ENCODE measurements at regions not wholly inside any gene's neighbourhood (a gene's known extent, or its start where the extent isn't known, plus 50 kb on each side); places are given as distances from the start of the nearest gene placed in this dataset.

DNA sequence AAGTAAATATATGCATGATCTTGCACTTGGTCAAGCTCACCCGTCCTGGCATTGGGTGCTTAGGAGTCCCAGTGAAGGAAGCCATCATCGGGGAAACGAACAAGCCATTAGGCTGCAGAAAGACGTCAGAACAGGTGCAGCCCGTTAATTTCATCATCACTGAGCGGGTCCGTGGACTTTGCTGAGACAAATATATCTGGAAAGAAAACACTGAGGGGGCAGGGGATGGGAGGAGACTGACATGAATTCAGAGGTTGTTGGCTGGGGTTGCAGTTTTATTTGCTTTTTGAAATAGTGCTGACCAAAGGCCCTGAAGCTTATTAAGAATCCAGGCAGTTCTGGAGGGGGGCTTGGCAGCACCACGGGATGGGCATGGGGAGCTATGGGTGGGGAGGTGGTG is 207.2 kb downstream of the ENGASE start:
- DNase-seq (ENCODE audit: extremely low spot score), result no peak
- no peak overlapping the region for H3K27ac ChIP-seq (ENCODE audit: low read depth)
- H3K4me3 ChIP-seq (ENCODE audit: low read depth, low read length), result no peak overlapping the region
- WGBS, result 61% methylated on average over 8 of the region's 8 CpGs
- H3K4me1 ChIP-seq (ENCODE audit: insufficient read depth), result no peaks in the 10 kb centered on the region
- no peaks in the 10 kb centered on the region for H3K36me3 ChIP-seq (ENCODE audit: insufficient read depth)

DNA sequence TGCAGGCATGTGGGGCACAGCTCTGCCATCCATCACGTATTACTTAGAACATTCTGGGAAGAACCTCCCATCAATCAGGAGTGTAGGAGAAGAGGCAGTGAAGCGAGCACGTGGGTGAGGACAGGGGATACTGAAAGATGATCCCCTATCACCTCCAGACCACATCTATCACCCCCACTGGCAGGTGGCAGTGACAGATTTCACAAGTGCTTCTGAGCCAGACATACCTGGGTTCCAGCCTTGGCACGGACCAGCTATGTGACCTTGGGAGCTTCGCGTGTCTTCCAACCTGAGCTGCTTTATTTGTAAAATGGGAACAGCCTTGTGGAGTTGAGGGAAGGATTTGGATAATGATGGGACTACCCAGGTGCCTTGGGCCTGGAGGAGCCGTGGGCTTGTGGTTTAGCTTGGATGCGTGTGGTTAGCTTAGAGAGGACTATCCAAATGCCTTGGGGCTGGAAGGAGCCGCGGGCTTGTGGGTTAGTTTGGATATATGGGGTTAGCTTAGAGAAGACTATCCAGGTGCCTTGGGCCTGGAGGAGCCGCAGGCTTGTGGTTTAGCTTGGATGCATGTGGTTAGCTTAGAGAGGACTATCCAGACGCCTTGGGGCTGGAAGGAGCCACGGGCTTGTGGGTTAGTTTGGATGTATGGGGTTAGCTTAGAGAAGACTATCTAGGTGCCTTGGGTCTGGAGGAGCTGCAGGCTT is 206.4 kb downstream of the ENGASE start:
- DNase-seq (ENCODE audit: extremely low spot score), result no peak
- Histone ChIP-seq H3K27ac (ENCODE audit: low read depth) (no peak overlapping the region), H3K36me3 (ENCODE audit: insufficient read depth) (no peaks in the 10 kb centered on the region), H3K4me1 (ENCODE audit: insufficient read depth) (no peaks in the 10 kb centered on the region), H3K4me3 (ENCODE audit: low read depth, low read length) (no peak overlapping the region)
- WGBS, result 78% methylated on average over 13 of the region's 13 CpGs

DNA sequence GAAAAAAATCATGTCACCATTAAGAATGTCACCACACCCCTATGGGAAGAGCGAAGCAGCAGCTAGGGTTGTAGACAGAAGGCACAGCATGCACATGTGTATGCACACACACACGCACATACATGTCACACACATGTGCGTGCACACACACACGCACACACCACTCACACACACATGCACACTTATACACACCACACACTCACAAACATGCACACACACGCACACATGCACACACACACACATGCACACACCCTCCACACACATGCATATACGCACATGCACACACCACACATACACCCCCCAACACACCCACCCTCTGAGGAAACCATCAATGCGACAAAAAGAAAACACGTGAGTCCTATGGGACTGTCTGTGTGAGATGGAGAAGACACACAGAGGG is 205.4 kb downstream of the ENGASE start:
- Histone ChIP-seq H3K4me3 (ENCODE audit: low read depth, low read length) (no peak overlapping the region), H3K36me3 (ENCODE audit: insufficient read depth) (no peaks in the 10 kb centered on the region), H3K27ac (ENCODE audit: low read depth) (no peak overlapping the region), H3K4me1 (ENCODE audit: insufficient read depth) (no peaks in the 10 kb centered on the region)
- WGBS, result 86% methylated on average over 8 of the region's 8 CpGs
- DNase-seq (ENCODE audit: extremely low spot score), result no peak

DNA sequence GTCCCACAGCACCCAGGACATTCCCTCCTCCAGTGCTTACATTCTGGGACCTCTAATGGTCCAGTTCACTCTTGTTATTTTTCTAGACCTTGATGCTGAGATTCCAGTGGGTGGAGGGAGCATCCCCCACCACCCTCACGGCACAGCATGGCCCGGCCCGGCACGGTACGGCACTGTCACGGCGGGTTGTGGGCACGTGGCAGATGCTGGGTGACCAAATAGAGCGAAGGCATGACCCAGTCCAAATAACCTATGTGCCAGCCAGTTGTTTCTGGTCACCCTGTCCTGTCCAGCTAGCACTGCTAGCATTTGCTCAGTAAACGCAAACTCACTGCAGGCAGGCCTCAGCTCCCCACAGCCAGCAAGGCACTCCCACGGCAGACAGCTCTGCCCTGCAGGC is 204.7 kb downstream of the ENGASE start:
- H3K27ac ChIP-seq (ENCODE audit: low read depth), result no peak overlapping the region
- WGBS, result 86% methylated on average over 11 of the region's 11 CpGs

DNA sequence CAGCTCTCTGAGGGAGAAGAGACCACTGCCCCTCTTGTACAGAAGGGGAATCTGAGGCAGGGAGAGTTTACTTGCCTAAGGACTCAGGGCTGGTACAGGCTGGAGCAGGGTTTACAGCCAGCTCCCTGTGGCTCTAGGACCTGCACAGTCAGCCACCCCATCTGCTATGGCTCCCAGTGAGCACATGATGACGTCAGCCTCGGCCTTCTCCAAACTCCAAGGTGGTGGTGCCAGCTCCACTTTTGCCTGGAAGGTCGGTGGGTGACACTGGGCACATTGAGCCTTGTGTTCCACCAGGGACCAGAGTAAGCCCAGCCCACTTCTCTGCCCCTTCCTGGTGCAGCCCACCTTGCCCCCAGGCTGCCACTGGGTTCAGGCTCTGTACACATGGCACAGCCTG is 202.2 kb downstream of the ENGASE start:
- no peak for DNase-seq (ENCODE audit: extremely low spot score)
- no peak overlapping the region for H3K27ac ChIP-seq (ENCODE audit: low read depth)
- 71% methylated on average over 3 of the region's 3 CpGs for WGBS
- H3K4me3 ChIP-seq (ENCODE audit: low read depth, low read length), result no peak overlapping the region
- no peaks in the 10 kb centered on the region for H3K36me3 ChIP-seq (ENCODE audit: insufficient read depth)
- no peaks in the 10 kb centered on the region for H3K4me1 ChIP-seq (ENCODE audit: insufficient read depth)

More for the DNA sequence above, 204.7 kb downstream of the ENGASE start:
- H3K4me3 ChIP-seq (ENCODE audit: low read depth, low read length), result no peak overlapping the region
- H3K4me1 ChIP-seq (ENCODE audit: insufficient read depth), result no peaks in the 10 kb centered on the region
- no peaks in the 10 kb centered on the region for H3K36me3 ChIP-seq (ENCODE audit: insufficient read depth)
- no peak for DNase-seq (ENCODE audit: extremely low spot score)

DNA sequence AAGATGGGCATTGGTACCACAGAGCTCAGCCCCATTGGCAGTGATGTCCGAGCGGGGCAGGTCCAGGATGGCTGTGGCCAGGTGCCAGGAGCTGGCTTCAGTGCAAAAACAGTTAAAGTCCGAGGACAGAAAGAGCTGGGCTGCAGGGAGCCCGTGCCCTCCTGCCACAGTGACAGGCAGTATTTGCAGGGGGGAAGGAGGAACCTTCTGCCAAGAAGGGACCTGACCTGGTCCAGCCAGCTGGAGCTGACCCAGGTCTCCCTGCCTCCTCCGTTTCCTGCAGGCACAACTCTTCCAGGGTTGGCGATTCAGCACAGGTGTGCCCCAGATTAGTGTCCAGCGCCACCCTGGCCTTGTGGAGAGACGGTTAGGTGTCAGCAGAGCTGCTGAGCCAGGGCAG is 199.0 kb downstream of the ENGASE start:
- DNase-seq (ENCODE audit: extremely low spot score), result no peak
- no peaks in the 10 kb centered on the region for H3K36me3 ChIP-seq (ENCODE audit: insufficient read depth)
- no peak overlapping the region for H3K4me3 ChIP-seq (ENCODE audit: low read depth, low read length)
- WGBS, result 59% methylated on average over 8 of the region's 8 CpGs
- H3K27ac ChIP-seq (ENCODE audit: low read depth), result no peak overlapping the region
- no peaks in the 10 kb centered on the region for H3K4me1 ChIP-seq (ENCODE audit: insufficient read depth)

DNA sequence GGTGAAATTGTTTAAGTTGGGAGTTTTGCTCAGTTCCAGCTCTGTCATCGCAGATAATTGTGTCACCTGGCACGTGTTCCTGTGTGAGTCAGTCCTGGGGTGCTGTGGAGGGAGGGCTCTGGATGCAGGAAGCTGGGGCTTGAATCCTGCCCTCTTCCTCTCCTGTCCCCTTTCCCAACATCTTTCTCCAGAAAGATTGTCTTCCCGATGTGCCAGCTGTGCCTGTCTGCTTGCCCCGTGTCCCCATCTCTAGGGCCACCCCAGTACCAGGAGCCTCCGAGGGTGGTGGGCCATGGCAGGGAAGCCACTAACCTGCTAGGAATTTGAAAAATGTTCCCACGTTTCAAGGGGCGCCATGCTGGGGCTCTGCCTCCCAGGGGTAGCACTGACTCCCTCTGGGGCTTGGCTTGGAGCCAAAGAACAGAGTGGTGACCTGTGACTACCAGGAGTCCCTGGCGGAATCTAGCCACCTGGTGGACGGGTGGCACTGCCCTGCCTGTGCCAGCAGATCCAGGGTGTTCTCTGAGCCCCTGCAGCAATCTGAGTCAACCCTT is 198.1 kb downstream of the ENGASE start:
- DNase-seq (ENCODE audit: extremely low spot score), result no peak
- Histone ChIP-seq H3K36me3 (ENCODE audit: insufficient read depth) (no peaks in the 10 kb centered on the region), H3K4me1 (ENCODE audit: insufficient read depth) (no peaks in the 10 kb centered on the region), H3K4me3 (ENCODE audit: low read depth, low read length) (no peak overlapping the region), H3K27ac (ENCODE audit: low read depth) (no peak overlapping the region)
- WGBS, result 61% methylated on average over 9 of the region's 9 CpGs

DNA sequence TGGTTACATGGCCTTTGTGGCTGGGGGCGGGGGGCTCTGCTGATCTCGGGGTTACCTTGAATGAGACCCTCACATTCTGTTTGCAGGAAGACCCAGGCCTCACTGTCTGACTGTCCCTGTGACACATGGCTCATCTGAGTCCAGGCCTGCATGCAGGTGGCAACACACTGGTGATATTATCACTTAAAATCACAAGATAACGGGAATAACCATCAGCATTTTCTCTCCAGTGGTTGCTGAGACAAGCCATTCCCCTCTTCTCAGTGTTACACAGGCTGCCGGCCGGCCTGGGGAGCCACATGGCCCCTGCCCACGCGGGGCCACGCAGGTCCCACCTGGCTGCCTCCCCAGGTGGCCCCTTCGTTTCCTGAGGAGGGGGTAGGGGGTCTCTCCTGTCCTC is 197.6 kb downstream of the ENGASE start:
- no peak for DNase-seq (ENCODE audit: extremely low spot score)
- 63% methylated on average over 9 of the region's 9 CpGs for WGBS
- Histone ChIP-seq H3K4me1 (ENCODE audit: insufficient read depth) (no peaks in the 10 kb centered on the region), H3K27ac (ENCODE audit: low read depth) (no peak overlapping the region), H3K36me3 (ENCODE audit: insufficient read depth) (no peaks in the 10 kb centered on the region), H3K4me3 (ENCODE audit: low read depth, low read length) (no peak overlapping the region)

DNA sequence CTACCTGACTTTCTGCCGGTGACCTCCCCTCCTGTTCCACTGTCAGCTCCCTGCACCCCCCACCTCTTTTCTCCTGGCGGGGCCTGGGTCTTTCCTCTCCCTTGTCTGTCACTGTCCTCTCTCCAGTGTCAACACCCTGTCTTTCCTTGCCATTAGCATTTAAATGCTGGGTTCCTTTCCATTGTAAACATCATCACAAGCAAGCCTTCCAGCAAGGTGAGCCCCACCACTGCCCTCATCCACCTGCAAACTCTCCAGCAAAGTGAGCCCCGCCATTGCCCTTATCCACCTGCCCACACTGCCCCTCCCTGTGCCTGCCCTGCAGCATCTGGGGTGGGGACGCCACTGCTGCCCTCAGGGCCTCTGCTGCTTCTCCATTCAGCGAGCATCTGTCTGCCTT is 195.0 kb downstream of the ENGASE start:
- no peak for DNase-seq (ENCODE audit: extremely low spot score)
- 33% methylated on average over 5 of the region's 5 CpGs for WGBS
- Histone ChIP-seq H3K27ac (ENCODE audit: low read depth) (no peak overlapping the region), H3K4me3 (ENCODE audit: low read depth, low read length) (no peak overlapping the region), H3K4me1 (ENCODE audit: insufficient read depth) (no peaks in the 10 kb centered on the region), H3K36me3 (ENCODE audit: insufficient read depth) (no peaks in the 10 kb centered on the region)

DNA sequence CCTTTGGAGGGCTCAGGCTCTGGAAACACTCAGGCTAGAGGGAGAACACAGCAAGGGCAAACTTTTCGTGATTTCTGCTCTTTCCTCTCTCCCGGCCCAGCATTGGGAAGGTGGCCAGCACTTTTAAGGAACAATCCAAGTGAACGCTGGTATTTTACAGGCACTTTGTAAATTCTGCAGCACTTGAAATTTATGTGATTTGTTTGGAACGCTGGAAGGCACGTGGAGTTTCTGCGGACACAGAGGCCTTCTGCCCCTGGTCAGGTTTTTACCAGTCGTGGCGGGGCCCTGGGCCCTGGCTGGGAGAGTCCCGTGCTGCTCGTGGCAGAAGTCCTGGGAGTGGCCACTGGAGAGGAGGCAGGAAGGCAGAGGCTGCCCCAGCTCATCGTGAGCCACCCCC is 188.6 kb downstream of the ENGASE start:
- Histone ChIP-seq H3K4me3 (ENCODE audit: low read depth, low read length) (no peak overlapping the region), H3K4me1 (ENCODE audit: insufficient read depth) (no peaks in the 10 kb centered on the region)
- 48% methylated on average over 11 of the region's 11 CpGs for WGBS

DNA sequence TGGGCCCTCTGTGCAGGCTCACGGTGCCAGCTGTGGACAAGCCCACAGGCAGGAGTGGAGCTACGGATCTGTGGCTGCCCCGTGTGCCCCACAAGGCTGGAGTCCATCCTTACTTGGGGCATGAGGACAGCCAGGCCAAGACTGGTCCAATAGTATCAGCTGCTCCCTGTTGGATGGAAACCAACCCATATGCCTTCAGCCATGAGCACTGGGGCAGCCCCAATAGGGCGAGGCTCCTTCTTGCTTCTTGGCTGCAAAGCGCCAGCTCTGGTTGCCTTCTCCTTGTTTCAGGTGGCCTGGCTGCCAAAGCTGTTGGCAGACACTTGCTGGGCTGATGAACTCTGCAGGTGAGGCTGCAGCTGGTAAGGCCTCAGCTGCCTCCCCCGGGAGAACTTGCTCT is 188.0 kb downstream of the ENGASE start:
- DNase-seq (ENCODE audit: extremely low spot score), result no peak
- WGBS, result 86% methylated on average over 6 of the region's 6 CpGs
- Histone ChIP-seq H3K36me3 (ENCODE audit: insufficient read depth) (no peaks in the 10 kb centered on the region), H3K4me1 (ENCODE audit: insufficient read depth) (no peaks in the 10 kb centered on the region), H3K27ac (ENCODE audit: low read depth) (no peak overlapping the region), H3K4me3 (ENCODE audit: low read depth, low read length) (no peak overlapping the region)

More for the DNA sequence above, 188.6 kb downstream of the ENGASE start:
- Histone ChIP-seq H3K27ac (ENCODE audit: low read depth) (no peak overlapping the region), H3K36me3 (ENCODE audit: insufficient read depth) (no peaks in the 10 kb centered on the region)
- no peak for DNase-seq (ENCODE audit: extremely low spot score)

DNA sequence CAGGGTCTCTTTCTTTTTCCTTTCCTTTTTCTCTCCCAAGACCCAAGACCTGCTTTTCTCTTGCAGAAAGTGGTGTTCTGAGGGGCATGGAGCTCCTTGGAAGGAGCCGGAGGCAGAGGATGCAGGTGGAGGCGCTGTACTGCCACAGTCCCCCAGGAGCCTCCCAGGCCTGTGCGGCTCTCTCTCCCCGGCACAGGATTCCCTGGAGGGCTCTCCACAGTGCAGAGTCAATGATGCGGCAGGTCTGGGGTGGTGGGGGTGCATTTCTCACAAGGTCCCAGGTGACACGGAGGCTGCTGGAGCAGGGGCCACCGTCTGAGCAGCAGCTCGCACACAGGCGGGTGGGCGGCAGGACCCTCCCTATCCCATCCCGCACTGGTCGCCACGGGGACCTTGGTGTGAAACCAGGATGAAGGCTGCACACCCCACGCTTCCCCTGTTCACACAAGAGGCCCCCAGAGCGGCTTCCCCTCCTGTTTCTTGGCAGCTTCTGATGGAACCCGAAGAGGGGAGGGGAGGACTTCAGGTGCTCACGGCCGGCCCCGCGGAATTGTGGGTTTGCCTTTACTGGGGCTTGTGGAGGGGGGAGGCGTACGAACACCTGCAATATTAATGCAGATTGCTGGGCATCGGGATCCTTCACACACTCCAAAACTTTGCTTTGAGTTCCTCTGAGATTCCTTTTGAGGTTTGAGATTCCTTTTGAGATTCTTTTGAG is 186.9 kb downstream of the ENGASE start:
- DNase-seq (ENCODE audit: extremely low spot score), result no peak
- H3K4me3 ChIP-seq (ENCODE audit: low read depth, low read length), result no peak overlapping the region
- 69% methylated on average over 23 of the region's 23 CpGs for WGBS
- H3K27ac ChIP-seq (ENCODE audit: low read depth), result no peak overlapping the region
- no peaks in the 10 kb centered on the region for H3K36me3 ChIP-seq (ENCODE audit: insufficient read depth)
- no peaks in the 10 kb centered on the region for H3K4me1 ChIP-seq (ENCODE audit: insufficient read depth)

DNA sequence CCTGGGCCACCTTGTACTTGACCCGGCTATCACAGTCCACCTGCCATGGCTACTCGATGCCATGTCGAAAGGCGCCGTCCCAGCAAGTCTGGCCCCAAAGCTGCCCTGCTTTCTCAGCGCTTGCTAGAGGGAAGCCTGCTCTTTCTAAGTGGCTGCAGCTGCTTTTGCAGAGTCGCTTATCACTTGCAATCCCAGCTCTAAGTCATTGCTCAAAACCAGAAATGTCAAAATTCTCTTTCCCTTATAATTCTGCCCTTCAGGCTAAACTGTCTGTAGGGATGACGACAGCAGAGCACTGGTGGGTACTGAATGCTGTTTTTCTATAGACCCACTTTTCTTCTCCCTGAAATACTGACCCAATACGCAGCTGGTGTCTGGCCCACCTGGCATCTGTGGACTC is 184.2 kb downstream of the ENGASE start:
- 85% methylated on average over 9 of the region's 9 CpGs for WGBS
- DNase-seq (ENCODE audit: extremely low spot score), result no peak

DNA sequence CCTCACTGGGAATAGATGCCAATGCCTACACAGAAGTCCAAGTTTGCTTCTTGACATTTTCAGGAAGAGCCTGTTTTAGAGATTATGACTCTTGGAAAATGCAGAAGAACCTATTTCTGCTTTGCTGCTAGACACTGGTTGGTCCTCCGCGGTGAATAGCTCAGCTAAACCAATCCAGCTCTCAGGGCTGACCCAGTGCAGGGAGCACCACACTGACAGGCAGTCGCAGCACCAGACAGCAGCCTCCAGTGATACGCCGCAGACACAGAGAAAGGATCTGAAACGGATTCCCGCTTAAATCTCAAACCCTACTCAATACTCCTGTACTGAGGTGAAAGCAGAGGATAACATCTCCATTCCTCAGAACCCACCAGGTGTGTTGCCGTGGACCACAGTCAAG is 183.4 kb downstream of the ENGASE start:
- WGBS, result 74% methylated on average over 8 of the region's 8 CpGs

More for the DNA sequence above, 184.2 kb downstream of the ENGASE start:
- H3K4me3 ChIP-seq (ENCODE audit: low read depth, low read length), result no peak overlapping the region
- no peaks in the 10 kb centered on the region for H3K36me3 ChIP-seq (ENCODE audit: insufficient read depth)
- no peaks in the 10 kb centered on the region for H3K4me1 ChIP-seq (ENCODE audit: insufficient read depth)
- H3K27ac ChIP-seq (ENCODE audit: low read depth), result no peak overlapping the region

More for the DNA sequence above, 183.4 kb downstream of the ENGASE start:
- H3K4me1 ChIP-seq (ENCODE audit: insufficient read depth), result no peaks in the 10 kb centered on the region
- DNase-seq (ENCODE audit: extremely low spot score), result no peak
- no peaks in the 10 kb centered on the region for H3K36me3 ChIP-seq (ENCODE audit: insufficient read depth)
- no peak overlapping the region for H3K4me3 ChIP-seq (ENCODE audit: low read depth, low read length)
- no peak overlapping the region for H3K27ac ChIP-seq (ENCODE audit: low read depth)

Measured in urinary bladder (tissue), 3 donors.